Endothelial cell of umbilical vein (primary cell): ENCODE measurements at regions not wholly inside any gene's neighbourhood (a gene's known extent, or its start where the extent isn't known, plus 50 kb on each side); places are given as distances from the start of the nearest gene placed in this dataset.

Source experiments
- BruUV-seq: library from RNA; stranded (reverse); fragments of 400-500 nt; replicated peaks from 2 replicates; lab custom pipeline; 2021; lab: Mats Ljungman, UMichigan
- CTCF ChIA-PET: fragments of 300-600, 350-600 bp; sonication (Branson Sonifier 250); formaldehyde crosslinking; loops from one replicate; lab custom pipeline; 2021; ENCODE audit warnings: antibody characterized with exemption, inconsistent platforms; lab: Charles Lee
- POLR2A ChIA-PET: fragments of 300-600, 350-600 bp; sonication (Branson Sonifier 250); formaldehyde crosslinking; loops from one replicate; lab custom pipeline; 2021; ENCODE audit warnings: antibody characterized with exemption, inconsistent platforms; lab: Charles Lee
- DNase-seq: peaks from one replicate; pipeline ENCODE4 v3.0.0-alpha.2; 2011; ENCODE audit warnings: low read depth, low spot score
- FAIRE-seq: peaks from 2 replicates; lab custom pipeline; 2011; peaks lifted over from hg19 to GRCh38; lab: Jason Lieb, UNC
- H2AFZ ChIP-seq: 2 replicates; pipeline ENCODE4 v1.6.0; 2012; ENCODE audit warnings: low read depth, low read length, control low read depth, inconsistent platforms
- H3K27ac ChIP-seq: 2 replicates; pipeline ENCODE4 v1.5.1; 2011; ENCODE audit warnings: low read depth, mild to moderate bottlenecking, control low read depth, low read length, moderate library complexity; ENCODE audit not compliant: insufficient read depth
- H3K27me3 ChIP-seq, 2 experiments: 2 replicates each; pipeline versions ENCODE4 v1.6.0 to v1.6.1; 2011; ENCODE audit warnings: low read length in 2 of 2, mixed read lengths in 1 of 2; ENCODE audit not compliant: control insufficient read depth in 2 of 2, insufficient read depth in 2 of 2
- H3K36me3 ChIP-seq, 2 experiments: 2 replicates in 1 of 2; 3 replicates in 1 of 2; pipeline ENCODE4 v1.5.1; 2011; ENCODE audit warnings: low read length in 2 of 2, mild to moderate bottlenecking in 1 of 2, moderate library complexity in 1 of 2; ENCODE audit not compliant: control insufficient read depth in 2 of 2, insufficient read depth in 2 of 2; ENCODE audit errors: extremely low read depth in 1 of 2
- H3K4me1 ChIP-seq: 3 replicates; pipeline ENCODE4 v1.5.1; 2011; ENCODE audit warnings: mild to moderate bottlenecking, low read length; ENCODE audit not compliant: control insufficient read depth, insufficient read depth; ENCODE audit errors: extremely low read depth
- H3K4me2 ChIP-seq: 2 replicates; pipeline ENCODE4 v1.6.1; 2011; ENCODE audit warnings: low read length, control low read depth, mixed read lengths; ENCODE audit not compliant: insufficient read depth
- H3K4me3 ChIP-seq, 3 experiments: fragments of 200-600 bp in 1 of 3; sonication (generic), shearing (Covaris generic) in 1 of 3; replicated peaks in 1 of 3; 2 replicates each; pipeline ENCODE4 v1.5.1; 2011 to 2016; ENCODE audit warnings: control low read depth in 3 of 3, low read length in 3 of 3, mild to moderate bottlenecking in 2 of 3, inconsistent platforms in 1 of 3, low read depth in 1 of 3, moderate library complexity in 1 of 3; ENCODE audit not compliant: insufficient read depth in 1 of 3
- H3K79me2 ChIP-seq: 2 replicates; pipeline ENCODE4 v1.6.0; 2012; ENCODE audit warnings: low read length, inconsistent platforms; ENCODE audit not compliant: control insufficient read depth, insufficient read depth
- H3K9ac ChIP-seq: replicated peaks from 2 replicates; pipeline ENCODE3; 2011; ENCODE audit warnings: low read length, control low read depth; ENCODE audit not compliant: insufficient read depth; ENCODE audit errors: extremely low read depth
- H3K9me1 ChIP-seq: replicated peaks from 3 replicates; pipeline ENCODE4 v1.6.0; 2011; ENCODE audit warnings: mild to moderate bottlenecking, low read length; ENCODE audit not compliant: control insufficient read depth, insufficient read depth; ENCODE audit errors: extremely low read depth
- H3K9me3 ChIP-seq: replicated peaks from 2 replicates; pipeline ENCODE4 v1.5.1; 2012; ENCODE audit warnings: low read length, inconsistent platforms; ENCODE audit not compliant: control insufficient read depth, insufficient read depth
- H4K20me1 ChIP-seq: replicated peaks from 2 replicates; pipeline ENCODE3; 2011; ENCODE audit warnings: mild to moderate bottlenecking, low read length; ENCODE audit not compliant: control insufficient read depth, insufficient read depth; ENCODE audit errors: extremely low read depth
- CTCF ChIP-seq, 2 donors: IDR thresholded peaks; 1 replicate in 1 of 2; 2 replicates in 1 of 2; pipeline ENCODE4 v1.5.1; 2011; ENCODE audit warnings: low read length in 2 of 2, mild to moderate bottlenecking in 2 of 2, moderate library complexity in 2 of 2, control low read depth in 1 of 2, inconsistent platforms in 1 of 2, low read depth in 1 of 2; ENCODE audit not compliant: insufficient read depth in 1 of 2; ENCODE audit errors: extremely low read depth in 1 of 2
- EZH2 ChIP-seq: IDR thresholded peaks from 2 replicates; pipeline ENCODE4 v1.6.1; 2012; ENCODE audit warnings: borderline replicate concordance, low read depth, mild to moderate bottlenecking, moderate library complexity, low read length, inconsistent platforms; ENCODE audit not compliant: severe bottlenecking
- FOS ChIP-seq: IDR thresholded peaks from 2 replicates; pipeline ENCODE4 v1.6.1; 2011; ENCODE audit warnings: mild to moderate bottlenecking, low read length, moderate library complexity, borderline replicate concordance; ENCODE audit not compliant: insufficient read depth
- GATA2 ChIP-seq: IDR thresholded peaks from 2 replicates; pipeline ENCODE4 v1.7.0; 2011; ENCODE audit warnings: low read depth, mild to moderate bottlenecking, moderate library complexity, mixed read lengths, low read length; ENCODE audit not compliant: insufficient read length, insufficient read depth
- JUN ChIP-seq: IDR thresholded peaks from 2 replicates; pipeline ENCODE4 v1.6.1; 2011; ENCODE audit warnings: borderline replicate concordance, low read depth; ENCODE audit not compliant: insufficient read length, insufficient read depth
- MAX ChIP-seq: IDR thresholded peaks from 2 replicates; pipeline ENCODE4 v1.6.1; 2011; ENCODE audit not compliant: insufficient read depth, insufficient read length
- MYC ChIP-seq: IDR thresholded peaks from one replicate; pipeline ENCODE4 v1.6.1; 2011; ENCODE audit warnings: mild to moderate bottlenecking, low read depth, low read length
- POLR2A ChIP-seq: IDR thresholded peaks from 2 replicates; pipeline ENCODE4 v1.6.1; 2012; ENCODE audit warnings: low read depth, mild to moderate bottlenecking, control low read depth, low read length
- POLR2AphosphoS5 ChIP-seq: IDR thresholded peaks from 2 replicates; pipeline ENCODE4 v1.6.1; 2012; ENCODE audit warnings: low read depth, mild to moderate bottlenecking, control low read depth, low read length, moderate library complexity; ENCODE audit not compliant: insufficient read depth
- dilution Hi-C: fragments of 300-500 bp; cut with MboI; formaldehyde crosslinking; loops from one replicate; pipeline ENCODE4 v1.15.0; 2019; ENCODE audit warnings: low sequenced_read_pairs; ENCODE audit not compliant: extremely low pct_ligation_motif_present
- intact Hi-C: fragments of 100-400 bp; cut with micrococcal nuclease; formaldehyde crosslinking; loops from one replicate; pipeline ENCODE4 v1.10.0; 2022

- no peak for TF ChIP-seq GATA2
- no peak for TF ChIP-seq POLR2A
- TF ChIP-seq CTCF (IDR thresholded peaks at IDR 0.05; ENCODE audit: extremely low read depth in 1 of 2, insufficient read depth in 1 of 2, low read depth in 1 of 2, low read length in 2 of 2), result no peak
- no peak for TF ChIP-seq FOS
- no peak for TF ChIP-seq EZH2
- no peak for TF ChIP-seq MAX
- TF ChIP-seq MYC, result no peak
- no peak for TF ChIP-seq JUN
- TF ChIP-seq POLR2AphosphoS5, result no peak
- no peaks in the 10 kb centered on the region for H3K9me3 ChIP-seq
These were observed 140.4 kb upstream of the MAD2L1 start for GRCh38 chr4:120207021-120207420.

More at GRCh38 chr4:120207021-120207420, 140.4 kb upstream of the MAD2L1 start:
- intact Hi-C loops (no loop called here), dilution Hi-C loops (no loop called here)
- Histone ChIP-seq H3K36me3 (no peaks in the 10 kb centered on the region), H3K27ac (no peak overlapping the region), H3K4me2 (no peak overlapping the region), H3K79me2 (no peaks in the 10 kb centered on the region), H3K4me3 (no peak overlapping the region), H4K20me1 (no peaks in the 10 kb centered on the region), H3K27me3 (no peaks in the 10 kb centered on the region), H3K9ac (no peak overlapping the region), H2AFZ (no peak overlapping the region), H3K4me1 (no peaks in the 10 kb centered on the region), H3K9me1 (no peaks in the 10 kb centered on the region)
- ChIA-PET CTCF (no interaction called here), POLR2A (no interaction called here)
- no peak for DNase-seq
- no TSS peak for BruUV-seq
- FAIRE-seq, result no peak
